Lung (tissue), 11 donors: ENCODE measurements at regions not wholly inside any gene's neighbourhood (a gene's known extent, or its start where the extent isn't known, plus 50 kb on each side); places are given as distances from the start of the nearest gene placed in this dataset.

Experiments used
- ATAC-seq: fragments of 200-7000 bp; cut with Tn5 transposase; one replicate; pipeline ENCODE4 v1.9.1; 2020; ENCODE audit warnings: moderate number of reproducible peaks; ENCODE audit not compliant: insufficient read depth, low FRiP score
- DNase-seq, 3 donors: peaks; one replicate each; pipeline ENCODE4 v3.0.0-alpha.2; 2013 to 2017
- H3K27ac ChIP-seq, 2 donors: one replicate each; pipeline ENCODE4 v1.5.1; 2013; ENCODE audit warnings: mild to moderate bottlenecking in 2 of 2, moderate library complexity in 2 of 2, control low read depth in 1 of 2, inconsistent platforms in 1 of 2, low read depth in 1 of 2, low read length in 1 of 2
- H3K27me3 ChIP-seq, 3 donors: one replicate each; pipeline ENCODE4 v1.5.1; 2013; ENCODE audit warnings: low read length in 2 of 3; ENCODE audit not compliant: control insufficient read depth in 3 of 3, insufficient read depth in 3 of 3
- H3K36me3 ChIP-seq, 4 donors: one replicate each; pipeline ENCODE4 v1.5.1; 2013; ENCODE audit warnings: low read length in 4 of 4, mild to moderate bottlenecking in 1 of 4, moderate library complexity in 1 of 4; ENCODE audit not compliant: control insufficient read depth in 4 of 4, insufficient read depth in 4 of 4
- H3K4me1 ChIP-seq, 5 donors: one replicate each; pipeline ENCODE4 v1.5.1; 2013; ENCODE audit warnings: low read length in 5 of 5, mild to moderate bottlenecking in 2 of 5, moderate library complexity in 1 of 5; ENCODE audit not compliant: control insufficient read depth in 5 of 5, insufficient read depth in 5 of 5
- H3K4me3 ChIP-seq: one replicate; pipeline ENCODE4 v1.5.1; 2013; ENCODE audit warnings: mild to moderate bottlenecking, control low read depth, moderate library complexity
- H3K9ac ChIP-seq, 2 donors: one replicate each; pipeline ENCODE4 v1.5.1; 2013; ENCODE audit warnings: low read length in 2 of 2, control low read depth in 1 of 2; ENCODE audit not compliant: insufficient read depth in 1 of 2
- H3K9me3 ChIP-seq, 4 donors: one replicate each; pipeline ENCODE4 v1.5.1; 2013; ENCODE audit warnings: low read length in 3 of 4, mild to moderate bottlenecking in 1 of 4, moderate library complexity in 1 of 4; ENCODE audit not compliant: control insufficient read depth in 4 of 4, insufficient read depth in 3 of 4
- WGBS, 2 donors: extraction: QIAGEN DNeasy Blood & Tissue Kit; methylation state at CpG; one replicate each; pipeline ENCODE4 v1.1.7; 2013; 5-methylcytosine and 5-hydroxymethylcytosine counted together
- TF ChIP-seq, protein P1 (sequence below): IDR thresholded peaks from 2 replicates; pipeline ENCODE4 v1.5.1; 2012; ENCODE audit warnings: mild to moderate bottlenecking; ENCODE audit errors: control extremely low read depth, extremely low read depth
- donor health status: control.
- donor health status: control.
- donor health status: Bipolar disorder and iron deficiency.
- donor health status: healthy.
- donor health status: DM: yes; HTN: yes; CAD: no.

- no peaks in the 10 kb centered on the region for H3K27me3 ChIP-seq
- no peak for ATAC-seq
- no peak overlapping the region for H3K4me3 ChIP-seq
- H3K36me3 ChIP-seq, result no peaks in the 10 kb centered on the region
- H3K4me1 ChIP-seq, result peaks cover 0 to 38% (median 18%) of the 10 kb centered on the region in 5 donors
- DNase-seq, result peak; percentile 57 to 79 (median 79)
- 67 to 79% methylated on average over 22 of the region's 22 CpGs for WGBS, 2 donors
- H3K9me3 ChIP-seq, result no peaks in the 10 kb centered on the region
- peak overlapping the region; percentile 1 to 78 for H3K9ac ChIP-seq
- H3K27ac ChIP-seq, result no peak overlapping the region
- TF ChIP-seq, protein P1, sequence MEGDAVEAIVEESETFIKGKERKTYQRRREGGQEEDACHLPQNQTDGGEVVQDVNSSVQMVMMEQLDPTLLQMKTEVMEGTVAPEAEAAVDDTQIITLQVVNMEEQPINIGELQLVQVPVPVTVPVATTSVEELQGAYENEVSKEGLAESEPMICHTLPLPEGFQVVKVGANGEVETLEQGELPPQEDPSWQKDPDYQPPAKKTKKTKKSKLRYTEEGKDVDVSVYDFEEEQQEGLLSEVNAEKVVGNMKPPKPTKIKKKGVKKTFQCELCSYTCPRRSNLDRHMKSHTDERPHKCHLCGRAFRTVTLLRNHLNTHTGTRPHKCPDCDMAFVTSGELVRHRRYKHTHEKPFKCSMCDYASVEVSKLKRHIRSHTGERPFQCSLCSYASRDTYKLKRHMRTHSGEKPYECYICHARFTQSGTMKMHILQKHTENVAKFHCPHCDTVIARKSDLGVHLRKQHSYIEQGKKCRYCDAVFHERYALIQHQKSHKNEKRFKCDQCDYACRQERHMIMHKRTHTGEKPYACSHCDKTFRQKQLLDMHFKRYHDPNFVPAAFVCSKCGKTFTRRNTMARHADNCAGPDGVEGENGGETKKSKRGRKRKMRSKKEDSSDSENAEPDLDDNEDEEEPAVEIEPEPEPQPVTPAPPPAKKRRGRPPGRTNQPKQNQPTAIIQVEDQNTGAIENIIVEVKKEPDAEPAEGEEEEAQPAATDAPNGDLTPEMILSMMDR, result no peak
Measured at GRCh38 chr6:169157197-169158148, 96.2 kb downstream of the THBS2 start.

- H3K4me1 ChIP-seq, result peaks cover 0 to 38% (median 18%) of the 10 kb centered on the region in 5 donors
- ATAC-seq (no peak), DNase-seq (no peak)
- H3K4me3 ChIP-seq, result no peak overlapping the region
- no peak overlapping the region for H3K27ac ChIP-seq
- TF ChIP-seq, protein P1, result no peak
- peak overlapping the region in 1 of 2 donors; percentile 4 for H3K9ac ChIP-seq
- H3K9me3 ChIP-seq, result no peaks in the 10 kb centered on the region
- H3K36me3 ChIP-seq, result no peaks in the 10 kb centered on the region
- 91 to 96% methylated on average over 2 of the region's 2 CpGs for WGBS, 2 donors
- H3K27me3 ChIP-seq, result no peaks in the 10 kb centered on the region
Measured at GRCh38 chr6:169156793-169157147, 96.9 kb downstream of the THBS2 start.

- H3K36me3 ChIP-seq, result no peaks in the 10 kb centered on the region
- 77 to 83% methylated on average over 17 of the region's 17 CpGs for WGBS, 2 donors
- ATAC-seq (no peak), DNase-seq (no peak)
- TF ChIP-seq, protein P1, result no peak
- no peak overlapping the region for H3K4me3 ChIP-seq
- H3K4me1 ChIP-seq, result peaks cover 0 to 38% (median 14%) of the 10 kb centered on the region in 5 donors
- H3K27ac ChIP-seq, result no peak overlapping the region
- peak overlapping the region in 1 of 2 donors; percentile 64 for H3K9ac ChIP-seq
- H3K9me3 ChIP-seq, result no peaks in the 10 kb centered on the region
- no peaks in the 10 kb centered on the region for H3K27me3 ChIP-seq
Measured at GRCh38 chr6:169156108-169156792, 97.4 kb downstream of the THBS2 start.
